GM23248 (cell line): ENCODE measurements at regions not wholly inside any gene's neighbourhood (a gene's known extent, or its start where the extent isn't known, plus 50 kb on each side); places are given as distances from the start of the nearest gene placed in this dataset.

Source experiments
- EZH2 ChIP-seq: fragments of 200-600 bp; sonication (generic); IDR thresholded peaks from 2 replicates; pipeline ENCODE4 v1.6.1; 2018; ENCODE audit warnings: antibody characterized with exemption, mild to moderate bottlenecking; ENCODE audit not compliant: insufficient read depth, poor library complexity, severe bottlenecking
- EZH2phosphoT487 ChIP-seq: fragments of 200-600 bp; sonication (generic); IDR thresholded peaks from 2 replicates; pipeline ENCODE4 v1.6.1; 2018; ENCODE audit warnings: antibody characterized with exemption, moderate library complexity, mild to moderate bottlenecking, low read depth; ENCODE audit not compliant: insufficient read depth

DNA sequence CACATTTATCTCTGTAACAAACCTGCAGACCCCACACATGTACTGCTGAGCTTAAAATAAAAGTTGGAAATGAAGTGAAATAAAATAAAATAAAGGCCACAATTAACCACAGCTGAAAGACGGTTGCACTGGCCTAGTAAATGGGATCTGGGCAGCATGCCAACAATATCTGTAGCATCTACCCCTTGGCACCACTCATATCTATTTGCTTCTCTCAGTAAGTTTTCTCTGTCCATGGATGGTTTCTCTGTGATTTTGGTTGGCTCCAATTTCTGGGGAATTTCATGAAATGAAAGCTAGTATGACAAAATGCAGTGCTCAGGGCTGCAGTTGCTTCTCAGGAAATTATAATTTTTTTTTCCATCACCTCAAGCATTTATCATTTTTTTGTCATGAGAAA, 172.0 kb upstream of the IL15 start:
- TF ChIP-seq EZH2 (no peak), EZH2phosphoT487 (no peak)
